ENCODE measurements at regions not wholly inside any gene's neighbourhood (a gene's known extent, or its start where the extent isn't known, plus 50 kb on each side); places are given as distances from the start of the nearest gene placed in this dataset.

DNA sequence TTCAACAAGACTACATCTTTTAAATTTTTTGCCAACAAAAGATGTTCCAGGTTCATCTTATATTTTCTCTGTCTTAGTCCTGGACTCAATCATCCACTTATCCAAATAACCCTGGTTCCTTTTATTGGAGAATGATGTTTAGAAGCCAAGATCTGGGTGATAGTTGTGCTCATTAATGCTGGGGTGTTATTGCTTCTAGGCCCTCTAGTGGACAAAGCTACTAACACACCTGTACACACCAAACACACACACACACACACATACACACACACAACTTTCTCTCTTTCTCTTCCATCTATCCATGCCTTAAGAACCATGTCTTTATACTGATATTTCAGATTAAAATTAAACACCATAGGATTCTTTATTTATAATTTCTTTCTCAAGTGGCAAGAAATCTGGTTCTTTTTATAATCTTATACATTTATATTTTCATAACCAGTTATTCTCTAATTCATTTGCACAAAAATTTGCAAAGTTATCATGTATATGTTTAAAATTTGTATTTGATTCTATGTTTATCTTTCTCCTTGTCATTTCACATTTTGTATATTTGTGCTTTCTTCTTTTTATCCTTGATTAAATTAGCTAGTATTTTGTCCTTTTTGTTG, 179.1 kb upstream of the SMIM23 start (continued):
- TF ChIP-seq RFX5 (IDR thresholded peaks at IDR 0.05) (no peak), BHLHE40 (IDR thresholded peaks at IDR 0.05; ENCODE audit: low read depth, low read length) (no peak)

DNA sequence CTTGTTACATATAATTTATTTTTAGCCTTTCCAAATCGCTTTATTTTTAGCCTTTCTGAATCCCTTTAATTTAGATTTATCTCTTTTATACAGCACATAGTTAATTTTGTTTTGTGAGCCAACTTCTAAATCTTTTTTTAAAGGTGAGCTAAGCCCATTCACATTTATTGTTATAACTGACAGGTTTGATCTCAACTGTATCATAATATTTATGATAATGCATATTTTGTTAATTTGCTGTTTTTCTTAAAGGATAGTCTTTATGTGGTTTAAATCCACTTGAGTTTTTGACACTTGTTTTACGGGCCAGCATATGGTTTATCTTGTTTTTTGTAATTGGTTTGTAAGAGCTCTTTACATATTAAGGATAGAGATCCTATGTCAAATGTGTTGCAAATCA, 177.8 kb upstream of the SMIM23 start:
- Histone ChIP-seq H3K4me3 (no peak overlapping the region), H3K4me1 (no peaks in the 10 kb centered on the region), H3K27ac (no peak overlapping the region), H3K9me3 (peaks cover 25% of the 10 kb centered on the region; the same call in 2 of the 3 replicates), H3K4me2 (no peak overlapping the region)
- CTCF ChIA-PET = no interaction called here
- FAIRE-seq (no peak), ATAC-seq (no peak), DNase-seq (ENCODE audit: low read depth in 1 of 2, low spot score in 1 of 2) (no peak)
- POLR2A ChIA-PET = no interaction called here
- 3% methylated on average over 2 of the region's 2 CpGs for WGBS (ENCODE audit: missing lambda C conversion rate)
- no peak for TF ChIP-seq RNF2 (IDR thresholded peaks at IDR 0.05; ENCODE audit: borderline replicate concordance, low read depth)
- TF ChIP-seq MYC (IDR thresholded peaks at IDR 0.05; ENCODE audit: borderline replicate concordance, low read length) = no peak
- TF ChIP-seq CBX8 (IDR thresholded peaks at IDR 0.05) = no peak
- no peak for TF ChIP-seq MAFK (IDR thresholded peaks at IDR 0.05; ENCODE audit: partially characterized antibody)
- no peak for TF ChIP-seq ZFP36 (IDR thresholded peaks at IDR 0.05; ENCODE audit: borderline replicate concordance, partially characterized antibody)

DNA sequence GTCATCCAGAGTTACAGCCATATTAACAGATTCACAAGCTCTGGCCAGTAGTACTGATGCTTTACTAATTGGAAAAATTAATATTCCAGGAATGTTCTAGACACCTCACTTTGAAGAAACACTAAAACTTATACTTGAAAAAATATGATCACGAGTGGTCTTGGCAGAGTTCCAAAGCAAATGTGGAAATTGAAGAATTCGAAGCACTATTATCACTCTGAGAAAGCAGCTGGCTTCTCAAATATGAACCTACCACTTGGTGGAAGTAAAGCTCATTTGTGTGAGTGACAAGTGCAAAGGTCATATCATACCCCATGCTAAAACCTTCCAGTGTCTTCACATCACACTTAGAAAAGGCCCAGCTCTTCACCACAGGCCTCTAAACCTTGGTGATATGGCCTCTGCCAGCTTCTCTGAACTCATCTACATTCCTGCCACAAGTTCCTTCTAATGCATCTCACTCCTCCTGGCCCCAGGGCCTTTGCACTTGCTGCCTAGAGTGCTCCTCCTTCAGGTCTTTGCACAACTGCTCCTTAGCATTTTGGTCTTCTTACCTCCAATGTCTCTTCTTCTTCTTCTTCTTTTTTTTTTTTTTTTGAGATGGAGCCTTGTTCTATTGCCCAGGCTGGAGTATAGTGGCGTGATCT, 175.7 kb upstream of the SMIM23 start:
- DNase-seq (ENCODE audit: low read depth in 1 of 2, low spot score in 1 of 2) (no peak), ATAC-seq (no peak), FAIRE-seq (no peak)
- peaks cover 22% of the 10 kb centered on the region; the same call in 2 of the 3 replicates for H3K9me3 ChIP-seq
- no peaks in the 10 kb centered on the region for H3K4me1 ChIP-seq
- H3K4me3 ChIP-seq = no peak overlapping the region
- ChIA-PET CTCF (interaction anchor here (0.6 to 1.9 kb wide), 5 partner anchors 14 to 1076 kb away, joined by 3 to 13 read pairs (median 4); no protein-coding TSS in a partner anchor), POLR2A (no interaction called here)
- no peak overlapping the region for H3K4me2 ChIP-seq
- TF ChIP-seq ZFP36 (IDR thresholded peaks at IDR 0.05; ENCODE audit: borderline replicate concordance, partially characterized antibody) (no peak), MAZ (IDR thresholded peaks at IDR 0.05; ENCODE audit: borderline replicate concordance, low read depth, low read length) (no peak), RAD21 (conservative IDR thresholded peaks at IDR 0.05 in 1 of 2, IDR thresholded peaks at IDR 0.05 in 1 of 2) (no peak), HOXA7 (CRISPR knock-in tag; IDR thresholded peaks at IDR 0.05) (no peak), NR3C1 (IDR thresholded peaks at IDR 0.05) (no peak), CBX8 (IDR thresholded peaks at IDR 0.05) (no peak), RNF2 (IDR thresholded peaks at IDR 0.05; ENCODE audit: borderline replicate concordance, low read depth) (no peak), NPAS2 (CRISPR knock-in tag; IDR thresholded peaks at IDR 0.05; ENCODE audit: borderline replicate concordance) (no peak), HOXB13 (CRISPR knock-in tag; IDR thresholded peaks at IDR 0.05; ENCODE audit: low read depth) (no peak), HEYL (CRISPR knock-in tag; IDR thresholded peaks at IDR 0.05) (no peak)
- no peak overlapping the region for H3K27ac ChIP-seq
- WGBS (ENCODE audit: missing lambda C conversion rate) = 31% methylated on average over 3 of the region's 3 CpGs

DNA sequence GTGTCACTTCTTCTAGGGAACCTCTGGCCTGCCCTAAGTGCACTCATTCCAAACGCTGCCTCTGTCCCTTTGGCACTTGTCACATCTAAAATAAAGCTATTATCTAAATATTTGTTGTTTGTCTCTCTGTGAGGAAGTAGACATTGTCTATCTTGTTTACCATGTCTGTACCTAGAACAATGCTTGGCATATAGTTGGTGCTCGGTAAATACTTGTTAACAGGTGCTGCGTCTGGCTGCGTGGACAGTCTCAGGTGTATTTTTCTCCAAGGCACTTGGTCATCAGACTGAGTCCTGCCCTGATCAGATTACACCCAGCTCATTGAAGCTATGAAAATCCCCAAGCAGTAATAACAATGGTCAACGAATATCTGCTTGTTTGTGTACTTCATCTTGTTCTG, 174.9 kb upstream of the SMIM23 start:
- no peak for ATAC-seq
- no peak for FAIRE-seq
- ChIA-PET CTCF (interaction anchor here (0.6 to 1.9 kb wide), 4 partner anchors 15 to 1076 kb away, joined by 3 to 13 read pairs (median 8); no protein-coding TSS in a partner anchor), POLR2A (no interaction called here)
- WGBS (ENCODE audit: missing lambda C conversion rate) = 23% methylated on average over 5 of the region's 5 CpGs
- TF ChIP-seq, protein P1, sequence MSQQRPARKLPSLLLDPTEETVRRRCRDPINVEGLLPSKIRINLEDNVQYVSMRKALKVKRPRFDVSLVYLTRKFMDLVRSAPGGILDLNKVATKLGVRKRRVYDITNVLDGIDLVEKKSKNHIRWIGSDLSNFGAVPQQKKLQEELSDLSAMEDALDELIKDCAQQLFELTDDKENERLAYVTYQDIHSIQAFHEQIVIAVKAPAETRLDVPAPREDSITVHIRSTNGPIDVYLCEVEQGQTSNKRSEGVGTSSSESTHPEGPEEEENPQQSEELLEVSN (IDR thresholded peaks at IDR 0.05; ENCODE audit: borderline replicate concordance, low read depth) = no peak
- TF ChIP-seq RARB (CRISPR knock-in tag; IDR thresholded peaks at IDR 0.05) (no peak), HDAC2 (IDR thresholded peaks at IDR 0.05) (no peak), RCOR1 (IDR thresholded peaks at IDR 0.05; ENCODE audit: low read depth, low read length) (no peak), MYC (IDR thresholded peaks at IDR 0.05; ENCODE audit: borderline replicate concordance, low read length) (no peak), CEBPB (IDR thresholded peaks at IDR 0.05) (no peak), NPAS2 (CRISPR knock-in tag; IDR thresholded peaks at IDR 0.05; ENCODE audit: borderline replicate concordance) (no peak), CBX8 (IDR thresholded peaks at IDR 0.05) (no peak), SMC3 (IDR thresholded peaks at IDR 0.05) (no peak)
- TF ChIP-seq, protein P2, sequence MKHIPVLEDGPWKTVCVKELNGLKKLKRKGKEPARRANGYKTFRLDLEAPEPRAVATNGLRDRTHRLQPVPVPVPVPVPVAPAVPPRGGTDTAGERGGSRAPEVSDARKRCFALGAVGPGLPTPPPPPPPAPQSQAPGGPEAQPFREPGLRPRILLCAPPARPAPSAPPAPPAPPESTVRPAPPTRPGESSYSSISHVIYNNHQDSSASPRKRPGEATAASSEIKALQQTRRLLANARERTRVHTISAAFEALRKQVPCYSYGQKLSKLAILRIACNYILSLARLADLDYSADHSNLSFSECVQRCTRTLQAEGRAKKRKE (CRISPR knock-in tag; IDR thresholded peaks at IDR 0.05; ENCODE audit: low read depth) = no peak
- TF ChIP-seq, protein P3, sequence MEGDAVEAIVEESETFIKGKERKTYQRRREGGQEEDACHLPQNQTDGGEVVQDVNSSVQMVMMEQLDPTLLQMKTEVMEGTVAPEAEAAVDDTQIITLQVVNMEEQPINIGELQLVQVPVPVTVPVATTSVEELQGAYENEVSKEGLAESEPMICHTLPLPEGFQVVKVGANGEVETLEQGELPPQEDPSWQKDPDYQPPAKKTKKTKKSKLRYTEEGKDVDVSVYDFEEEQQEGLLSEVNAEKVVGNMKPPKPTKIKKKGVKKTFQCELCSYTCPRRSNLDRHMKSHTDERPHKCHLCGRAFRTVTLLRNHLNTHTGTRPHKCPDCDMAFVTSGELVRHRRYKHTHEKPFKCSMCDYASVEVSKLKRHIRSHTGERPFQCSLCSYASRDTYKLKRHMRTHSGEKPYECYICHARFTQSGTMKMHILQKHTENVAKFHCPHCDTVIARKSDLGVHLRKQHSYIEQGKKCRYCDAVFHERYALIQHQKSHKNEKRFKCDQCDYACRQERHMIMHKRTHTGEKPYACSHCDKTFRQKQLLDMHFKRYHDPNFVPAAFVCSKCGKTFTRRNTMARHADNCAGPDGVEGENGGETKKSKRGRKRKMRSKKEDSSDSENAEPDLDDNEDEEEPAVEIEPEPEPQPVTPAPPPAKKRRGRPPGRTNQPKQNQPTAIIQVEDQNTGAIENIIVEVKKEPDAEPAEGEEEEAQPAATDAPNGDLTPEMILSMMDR (IDR thresholded peaks at IDR 0.05) = no peak
- H3K4me1 ChIP-seq = no peaks in the 10 kb centered on the region
- H3K27ac ChIP-seq = no peak overlapping the region
- H3K9me3 ChIP-seq = peaks cover 19% of the 10 kb centered on the region; the same call in 2 of the 3 replicates
- H3K4me2 ChIP-seq = no peak overlapping the region
- DNase-seq (ENCODE audit: low read depth in 1 of 2, low spot score in 1 of 2) = no peak
- no peak overlapping the region for H3K4me3 ChIP-seq
